ENCODE measurements at regions not wholly inside any gene's neighbourhood (a gene's known extent, or its start where the extent isn't known, plus 50 kb on each side); places are given as distances from the start of the nearest gene placed in this dataset.
"Not testable (repeated sequence)": the region's sequence is repeated elsewhere in the genome, so short reads cannot be mapped to it uniquely, and the experiment has no call there.

DNA sequence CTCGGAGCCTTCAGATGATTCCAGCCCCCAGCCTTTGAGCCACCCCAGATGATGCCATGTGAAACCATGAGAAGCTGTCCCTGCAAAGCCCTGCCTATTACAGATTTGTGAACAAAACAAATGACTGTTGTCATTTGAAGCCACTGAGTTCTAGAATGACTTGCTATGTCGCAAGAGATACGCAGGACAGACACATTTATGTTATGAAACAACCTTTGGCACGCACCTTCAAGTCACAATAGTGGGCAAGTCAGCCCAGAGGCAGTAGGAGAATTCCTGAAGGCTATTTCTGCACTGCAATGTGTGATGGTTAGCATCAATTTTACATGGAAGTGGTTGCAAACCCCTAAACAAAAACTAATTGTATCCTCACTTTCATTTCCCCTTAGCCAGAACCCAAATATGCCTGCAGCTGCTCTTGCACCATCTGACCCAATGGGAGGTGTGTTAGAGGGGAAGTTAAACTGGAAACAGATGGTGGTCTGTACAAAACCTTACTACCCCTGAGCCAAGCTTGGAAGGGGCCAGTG lies 174.4 kb upstream of the ATP6AP2 start:
- no peak for DNase-seq

DNA sequence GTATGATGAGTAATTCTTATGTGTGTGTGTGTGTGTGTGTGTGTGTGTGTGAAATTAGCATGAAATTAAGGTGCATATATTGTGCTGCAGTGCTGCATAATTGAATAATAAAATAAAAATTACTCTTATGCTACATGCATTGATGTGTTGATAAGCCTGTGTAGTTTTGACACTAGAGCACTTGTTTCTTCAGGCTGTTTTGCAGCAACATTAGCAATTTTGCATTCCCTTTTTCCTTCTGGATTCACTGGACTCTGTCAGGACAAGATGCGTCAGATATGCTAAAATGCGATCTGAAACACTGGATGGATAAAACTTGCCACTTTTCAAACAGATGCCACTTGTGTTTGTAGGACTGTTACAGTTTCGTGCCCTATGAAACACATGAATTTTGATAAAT lies 175.4 kb upstream of the ATP6AP2 start:
- DNase-seq = no peak

DNA sequence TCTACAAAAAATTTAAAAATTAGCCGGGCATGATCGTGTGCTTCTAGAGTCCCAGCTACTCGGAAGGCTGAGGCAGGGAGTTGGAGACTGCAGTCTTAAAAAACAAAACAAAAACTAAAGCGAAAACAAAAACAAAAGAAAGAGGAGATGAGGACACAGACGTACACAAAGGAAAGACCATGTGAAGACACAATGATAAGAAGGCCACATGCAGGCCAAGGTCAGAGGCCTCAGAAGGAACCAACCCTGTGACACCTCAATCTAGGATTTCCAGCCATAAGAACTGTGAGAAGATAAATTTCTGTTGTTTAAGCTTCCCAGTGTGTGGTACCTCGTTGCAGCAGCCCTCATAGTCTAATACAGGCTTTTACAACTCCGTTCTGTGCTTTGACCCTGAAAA lies 177.0 kb upstream of the ATP6AP2 start:
- DNase-seq = no peak

DNA sequence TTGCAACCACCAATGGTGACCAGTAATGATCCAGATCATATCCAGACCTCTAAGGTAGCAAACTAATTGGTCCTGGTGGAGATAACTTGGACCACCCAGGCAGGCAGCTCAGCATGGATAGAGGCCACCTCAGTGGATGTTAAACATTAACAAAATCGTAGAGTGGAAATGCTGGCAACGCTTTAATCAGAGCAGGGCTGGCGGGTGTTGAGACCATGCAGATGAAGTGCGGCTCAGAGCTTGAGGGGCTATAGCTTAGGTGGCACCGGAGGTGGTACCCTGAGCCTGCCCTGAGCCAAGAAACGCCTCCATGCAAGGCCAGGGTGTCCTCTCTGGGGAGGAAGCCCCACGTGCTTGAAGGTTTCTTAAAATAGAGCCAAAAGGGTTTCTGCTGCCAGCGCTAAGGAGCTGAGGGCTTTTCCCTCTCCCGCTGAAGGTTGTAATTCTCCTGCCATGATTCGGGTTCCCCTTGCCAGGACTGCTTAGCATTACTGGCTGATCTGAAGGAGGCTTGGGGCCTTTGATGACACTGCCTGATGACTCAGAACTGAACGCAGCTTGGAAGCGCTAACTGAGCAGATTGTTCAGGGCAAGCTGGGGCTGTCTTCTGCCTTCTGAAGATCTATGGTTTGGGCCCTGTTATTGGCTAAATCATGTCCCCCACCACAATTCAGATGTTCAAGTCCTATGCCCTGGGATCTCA lies 177.8 kb upstream of the ATP6AP2 start:
- DNase-seq = no peak

DNA sequence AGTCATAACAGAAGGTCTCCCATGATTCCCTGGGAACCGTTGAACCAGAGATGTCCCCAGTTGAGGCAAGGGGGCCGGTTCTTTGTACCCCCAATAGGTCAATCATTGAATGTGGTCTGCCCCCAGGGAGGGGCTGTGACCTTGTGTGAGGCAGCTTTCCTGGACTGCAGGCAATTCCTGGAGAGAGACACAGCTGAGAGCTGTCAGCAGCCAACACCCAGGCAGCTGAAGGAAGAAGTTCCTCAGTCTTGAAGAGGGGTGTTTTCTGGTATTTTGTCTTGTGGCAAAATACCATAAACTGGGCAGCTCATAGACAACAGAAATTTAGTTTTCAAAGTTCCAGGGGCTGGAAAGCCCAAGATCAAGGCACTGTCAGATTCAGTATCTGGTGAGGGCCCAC lies 185.7 kb upstream of the ATP6AP2 start:
- DNase-seq = no peak

- DNase-seq = no peak
Measured at GRCh38 chrX:40394302-40394701, 186.5 kb upstream of the ATP6AP2 start.

- DNase-seq = no peak
Measured at GRCh38 chrX:40392599-40392998, 188.2 kb upstream of the ATP6AP2 start.

DNA sequence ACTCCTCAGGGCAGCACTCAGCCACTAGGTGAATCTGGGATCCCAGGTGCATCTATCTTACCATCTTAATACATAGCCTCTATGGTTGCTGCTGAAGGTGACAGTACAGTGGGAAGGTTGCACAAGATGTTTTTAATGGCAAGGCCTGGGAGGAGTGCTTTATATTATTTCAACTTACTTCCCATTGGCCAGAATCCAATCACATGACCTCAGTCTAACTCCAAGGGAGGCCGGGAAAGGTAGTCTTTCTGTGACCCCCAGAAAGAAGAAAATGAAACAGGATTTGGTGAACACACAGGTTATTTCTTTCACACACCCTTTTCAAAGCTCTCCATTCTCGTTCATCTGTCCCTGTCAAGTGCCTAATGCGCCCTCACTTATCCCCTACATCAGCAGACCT lies 189.1 kb upstream of the ATP6AP2 start:
- DNase-seq = no peak

- DNase-seq = no peak
Measured at GRCh38 chrX:40389555-40389954, 191.2 kb upstream of the ATP6AP2 start.

DNA sequence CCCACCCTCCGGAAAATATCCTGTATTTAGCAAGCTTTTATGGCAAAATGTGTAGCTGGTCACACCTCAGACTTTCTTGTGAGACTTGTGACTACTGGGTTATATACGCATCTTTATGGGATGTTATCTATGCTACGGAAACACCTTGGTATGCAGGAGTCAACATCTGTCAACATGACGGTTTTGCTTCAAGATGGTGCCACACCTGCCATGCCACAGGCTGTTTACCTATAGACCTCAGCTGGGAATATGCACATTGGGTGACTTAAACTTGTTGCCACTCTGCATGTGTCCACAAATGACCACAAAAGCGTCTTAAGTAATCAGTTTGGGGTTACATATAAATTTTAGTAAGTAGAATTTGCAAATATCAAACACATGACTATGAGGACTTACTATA lies 192.3 kb upstream of the ATP6AP2 start:
- no peak for DNase-seq

DNA sequence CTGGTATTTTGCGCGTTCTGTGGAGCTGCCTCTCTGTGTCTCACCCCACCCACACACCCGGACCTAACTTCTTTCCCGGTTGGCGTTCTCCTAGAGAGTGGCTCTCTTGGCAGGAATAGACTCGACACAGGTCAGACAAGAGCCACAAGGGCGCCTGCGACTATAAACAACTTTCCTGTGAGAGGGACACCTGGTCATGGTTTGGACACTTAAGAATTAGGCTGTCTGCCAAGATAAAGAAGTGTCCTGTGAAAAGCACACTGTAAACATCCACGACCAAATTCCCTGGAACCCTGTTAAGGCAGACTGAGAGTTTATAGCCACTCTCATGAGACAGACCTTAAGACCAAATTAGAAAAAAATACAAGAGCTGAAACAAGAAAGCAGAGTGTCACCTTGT lies 192.9 kb upstream of the ATP6AP2 start:
- DNase-seq = not testable (repeated sequence)

DNA sequence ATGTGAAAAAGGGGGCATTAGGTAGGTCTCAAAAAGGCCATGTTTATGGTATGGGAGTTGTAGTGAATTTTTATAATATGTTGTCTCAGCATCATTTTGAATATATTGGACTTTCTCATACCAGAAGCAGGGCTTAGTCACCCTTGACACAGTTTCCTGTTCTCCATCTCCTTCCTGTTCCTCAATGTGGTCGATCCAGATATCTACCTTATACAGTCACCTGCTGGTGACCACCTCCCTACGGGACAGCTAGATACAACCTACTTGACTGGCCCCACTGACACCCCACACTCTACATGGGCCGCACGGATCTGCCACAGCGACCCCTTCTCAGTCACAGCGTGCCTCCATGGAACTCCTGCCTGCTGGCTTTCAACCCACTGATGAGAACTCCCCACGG lies 193.5 kb upstream of the ATP6AP2 start:
- DNase-seq = not testable (repeated sequence)

GRCh38 chrX:40385682-40386081 lies 195.1 kb upstream of the ATP6AP2 start:
- DNase-seq = no peak

DNA sequence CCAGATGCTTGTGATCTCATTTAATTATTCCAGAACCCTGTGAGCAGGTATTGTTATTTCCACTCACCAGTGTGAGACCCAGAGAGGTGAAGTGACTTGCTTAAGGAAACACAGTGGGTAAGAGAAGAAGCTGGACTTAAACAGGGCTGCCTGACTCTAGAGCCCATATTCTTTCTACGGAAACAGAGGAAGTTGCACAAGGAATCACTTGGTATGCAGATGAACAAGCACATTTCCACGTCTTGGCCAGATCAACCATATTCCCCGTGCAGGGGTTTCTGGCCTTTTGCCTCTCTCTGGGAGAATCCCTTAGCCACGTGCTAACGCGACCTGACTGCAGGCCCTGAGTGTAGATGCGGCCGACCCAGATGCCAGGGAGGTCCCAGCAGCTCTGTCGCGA lies 195.5 kb upstream of the ATP6AP2 start:
- no peak for DNase-seq

- no peak for DNase-seq
Measured at GRCh38 chrX:40383969-40384368, 196.8 kb upstream of the ATP6AP2 start.

- DNase-seq = no peak
Measured at GRCh38 chrX:40383360-40383759, 197.4 kb upstream of the ATP6AP2 start.

DNA sequence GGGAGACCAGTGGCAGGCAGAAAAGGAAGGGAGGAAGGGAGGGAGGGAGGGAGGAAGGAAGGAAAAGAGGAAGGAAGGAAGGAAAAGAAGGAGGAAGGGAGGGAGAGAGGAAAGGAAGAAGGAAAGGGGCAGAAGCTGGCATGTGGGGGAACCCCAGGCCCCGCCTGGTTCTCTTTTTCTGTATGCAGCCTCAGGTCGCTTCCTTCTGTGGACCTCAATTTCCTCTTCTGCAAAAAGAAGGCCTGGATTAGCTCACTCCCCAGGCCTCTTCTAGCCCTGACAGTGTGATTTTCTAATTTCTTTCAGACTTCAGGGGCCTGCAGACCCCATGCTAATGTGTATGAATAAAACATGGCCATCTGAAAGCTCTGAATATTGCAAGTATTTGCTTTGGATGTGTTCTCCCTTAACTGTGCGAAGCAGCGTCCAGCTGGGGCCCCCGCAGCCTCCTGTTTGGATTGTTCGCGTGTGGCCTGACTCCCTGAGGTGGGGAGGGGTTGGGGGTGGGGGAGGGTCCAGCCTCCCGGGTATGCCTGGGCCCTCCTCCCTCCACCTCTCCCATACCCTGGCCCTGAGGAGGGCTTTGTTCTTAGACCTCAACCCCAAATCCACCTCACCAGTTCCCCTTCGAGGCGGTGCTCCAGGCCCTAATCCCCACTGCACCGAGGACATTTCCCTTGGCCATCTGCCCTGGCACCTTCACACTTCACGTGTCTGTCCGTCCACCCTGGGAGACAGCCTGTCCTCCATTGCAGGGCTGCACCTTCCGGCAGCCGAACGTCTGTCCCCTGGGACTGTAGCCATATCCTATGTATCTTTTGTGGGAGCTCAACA lies 199.9 kb upstream of the ATP6AP2 start:
- no peak for DNase-seq

DNA sequence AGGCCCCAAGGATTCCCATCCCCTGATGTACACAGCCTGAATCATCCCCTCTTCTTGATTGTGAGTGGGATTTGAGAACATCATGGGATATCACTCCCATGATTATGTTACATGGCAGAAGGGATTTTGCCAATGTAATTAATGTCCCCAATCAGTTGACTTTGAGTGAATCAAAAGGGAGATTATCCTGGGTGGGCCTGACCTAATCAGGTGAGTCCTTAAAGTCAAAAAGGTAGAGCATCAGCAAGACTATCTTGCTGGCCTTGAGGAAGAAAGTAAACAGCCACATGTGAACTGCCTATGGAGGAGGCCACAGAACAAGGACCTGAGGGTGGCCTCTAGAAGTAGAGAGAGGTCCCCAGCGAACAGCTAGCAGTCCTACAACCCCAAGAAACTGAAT lies 203.1 kb upstream of the ATP6AP2 start:
- DNase-seq = no peak

DNA sequence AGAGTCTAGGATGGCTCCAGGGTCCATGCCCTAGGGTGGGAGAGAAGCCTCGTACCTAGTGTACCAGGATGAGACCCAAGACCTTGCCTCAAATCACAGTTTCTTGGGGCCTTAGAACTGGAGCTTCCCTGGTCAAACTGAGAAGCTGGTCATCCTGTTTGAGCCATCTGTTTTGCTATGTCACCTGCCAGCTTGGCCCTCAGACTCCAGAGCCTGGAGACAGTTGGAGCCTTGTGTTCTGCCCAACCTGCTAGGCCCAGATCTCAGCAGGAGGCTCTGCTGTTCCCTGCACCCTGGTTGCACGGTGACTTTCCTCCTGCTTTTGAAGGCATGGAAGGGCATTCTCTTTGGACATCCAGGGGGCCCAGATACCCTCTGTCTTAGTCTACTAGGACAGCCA lies 206.3 kb upstream of the ATP6AP2 start:
- no peak for DNase-seq

DNA sequence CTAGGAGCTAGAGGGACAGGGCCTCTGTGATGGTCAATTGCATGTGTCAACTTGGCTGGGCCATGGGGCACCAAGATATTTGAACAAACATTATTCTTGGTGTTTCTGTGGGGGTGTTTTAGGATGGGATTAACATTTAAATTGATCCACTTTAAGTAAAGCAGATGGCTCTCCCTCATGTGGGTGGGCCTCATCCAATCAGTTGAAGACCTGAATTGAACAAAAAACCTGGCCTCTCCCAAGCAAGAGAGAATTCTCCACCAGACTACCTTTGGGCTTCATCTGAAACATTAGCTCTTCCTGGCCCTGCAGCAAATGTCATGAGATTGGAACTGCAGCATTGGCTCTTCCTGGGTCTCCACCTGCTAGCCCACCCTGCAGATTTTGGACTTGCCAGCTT lies 207.1 kb upstream of the ATP6AP2 start:
- DNase-seq = no peak

GRCh38 chrX:40373025-40373424 lies 207.7 kb upstream of the ATP6AP2 start:
- no peak for DNase-seq

DNA sequence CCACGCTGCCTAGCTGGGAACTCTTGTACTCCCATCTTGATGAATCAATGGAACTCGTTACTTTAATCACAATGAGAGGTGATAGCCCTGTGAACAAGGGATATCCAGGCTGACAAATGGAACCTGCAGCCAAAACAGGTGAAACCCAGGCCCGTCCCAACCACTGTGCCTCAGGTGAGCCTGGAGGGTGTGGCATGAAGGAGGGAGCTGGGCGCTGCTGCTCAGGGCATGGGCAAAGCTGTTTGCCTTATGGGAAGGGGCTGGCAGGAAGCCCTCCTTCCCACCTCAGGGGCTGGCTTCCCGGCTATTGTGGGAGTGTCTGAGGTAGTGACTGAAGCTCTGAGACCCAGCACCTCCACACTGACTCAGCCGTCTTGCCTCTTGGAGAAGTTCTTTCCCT lies 209.4 kb upstream of the ATP6AP2 start:
- DNase-seq = no peak

DNA sequence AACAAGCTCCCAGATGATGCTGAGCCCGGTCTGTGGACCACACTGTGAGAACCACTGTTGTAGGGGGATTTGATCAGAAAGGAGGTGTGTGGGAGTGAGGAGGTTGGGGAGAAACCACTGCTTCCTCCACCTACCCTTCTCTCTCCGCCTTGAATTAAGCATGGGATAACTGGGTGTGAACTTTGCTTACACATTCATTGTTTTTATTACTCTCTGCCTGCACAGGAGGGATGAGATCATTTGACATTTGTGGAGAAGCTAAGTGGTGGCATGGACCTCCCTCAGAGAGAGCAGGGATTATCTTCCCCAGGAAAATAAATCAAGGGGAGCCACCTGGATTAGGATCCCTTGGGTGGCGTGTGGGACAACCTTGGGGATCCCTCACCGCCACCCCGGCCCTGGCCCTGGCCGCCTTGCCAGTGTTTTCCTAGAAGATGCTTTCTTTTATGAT lies 212.1 kb upstream of the ATP6AP2 start:
- DNase-seq = no peak

DNA sequence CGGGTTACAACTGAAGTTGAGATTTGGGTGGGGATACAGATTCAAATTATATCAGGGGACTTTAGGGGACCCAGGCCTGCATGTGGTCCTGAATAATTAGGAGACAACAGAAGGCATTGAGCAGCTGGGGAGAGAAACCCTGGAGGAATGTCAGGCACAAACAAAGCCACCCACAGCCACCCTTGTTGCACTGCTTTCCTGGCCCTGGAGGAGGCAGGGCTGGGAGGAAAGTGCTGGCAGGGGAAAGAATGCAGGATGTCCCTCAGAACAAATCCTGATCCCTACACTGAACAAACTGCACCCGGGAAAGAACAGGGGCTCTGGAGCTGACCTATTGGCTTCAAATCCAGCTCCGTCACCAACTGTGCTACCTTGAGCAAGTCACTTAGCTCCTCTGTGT lies 214.1 kb upstream of the ATP6AP2 start:
- no peak for DNase-seq

Data from hematopoietic multipotent progenitor cell treated with erythropoietin and hydrocortisone succinate and interleukin-3 and kit ligand, for 8 days (in vitro differentiated cells).